K562 (cell line): ENCODE measurements at regions not wholly inside any gene's neighbourhood (a gene's known extent, or its start where the extent isn't known, plus 50 kb on each side); places are given as distances from the start of the nearest gene placed in this dataset.

Source experiments
- CTBP1 ChIP-seq: fragments of 450-650 bp; IDR thresholded peaks from 2 replicates; pipeline ENCODE4 v1.6.1; 2016; ENCODE audit warnings: borderline replicate concordance
- EP300 ChIP-seq: IDR thresholded peaks from 2 replicates; pipeline ENCODE4 v1.6.1; 2012; ENCODE audit warnings: low read length, improper control_type of control experiment
- ERF ChIP-seq: fragments of 450-650 bp; formaldehyde crosslinking; IDR thresholded peaks from 2 replicates; pipeline ENCODE4 v1.4.0; 2020; ENCODE audit warnings: mild to moderate bottlenecking, mixed read lengths
- HMGN3 ChIP-seq: IDR thresholded peaks from 2 replicates; pipeline ENCODE4 v1.6.1; 2011; ENCODE audit warnings: borderline replicate concordance, low read depth, mild to moderate bottlenecking, mixed read lengths, low read length; ENCODE audit not compliant: insufficient read length; ENCODE audit errors: extremely low read depth
- MECOM ChIP-seq: fragments of 250-450 bp; sonication (Bioruptor Pico); IDR thresholded peaks from 2 replicates; pipeline ENCODE4 v1.8.0; 2022; ENCODE audit warnings: inconsistent platforms
- TBL1XR1 ChIP-seq, 2 experiments: IDR thresholded peaks; 2 replicates each; pipeline ENCODE4 v1.6.1; 2012; ENCODE audit warnings: improper control_type of control experiment in 2 of 2, low read length in 2 of 2, mild to moderate bottlenecking in 1 of 2
- XRCC5 ChIP-seq: fragments of 200-400 bp; formaldehyde crosslinking; IDR thresholded peaks from 2 replicates; pipeline ENCODE4 v1.6.1; 2017; ENCODE audit warnings: low read depth, mild to moderate bottlenecking, low read length
- YY1 ChIP-seq, 3 experiments: IDR thresholded peaks; 2 replicates each; pipeline ENCODE4 v1.6.1; 2011; ENCODE audit warnings: low read length in 2 of 3, mild to moderate bottlenecking in 2 of 3, moderate library complexity in 2 of 3, borderline replicate concordance in 1 of 3, control low read depth in 1 of 3, low read depth in 1 of 3; ENCODE audit not compliant: insufficient read depth in 3 of 3, insufficient replicate concordance in 2 of 3, control insufficient read depth in 1 of 3, insufficient read length in 1 of 3; ENCODE audit errors: extremely low read depth in 1 of 3
- ZNF316 ChIP-seq: fragments of 450-650 bp; IDR thresholded peaks from 2 replicates; pipeline ENCODE4 v1.6.1; 2016
- TF ChIP-seq, protein P1 (sequence below), 2 experiments: IDR thresholded peaks in 1 of 2; conservative IDR thresholded peaks in 1 of 2; 2 replicates each; pipeline ENCODE4 v1.6.1; 2016; ENCODE audit warnings: low read depth in 2 of 2, mild to moderate bottlenecking in 1 of 2, missing compliant biosample characterization in 1 of 2, missing genetic modification characterization in 1 of 2, moderate library complexity in 1 of 2
- TF ChIP-seq, protein P2 (sequence below), 3 experiments: fragments of 200-800 bp in 1 of 3; fragments of 250-450 bp in 1 of 3; fragments of 450-650 bp in 1 of 3; sonication (Bioruptor Pico) in 1 of 3; sonication (Bioruptor generic) in 1 of 3; formaldehyde crosslinking in 1 of 3; IDR thresholded peaks; 2 replicates each; pipeline versions ENCODE4 v1.6.1 to v1.8.0; 2016 to 2022; ENCODE audit warnings: mild to moderate bottlenecking in 2 of 3, missing genetic modification characterization in 2 of 3, missing compliant biosample characterization in 1 of 3, moderate library complexity in 1 of 3
- TF ChIP-seq, protein P3 (sequence below): sonication (generic); formaldehyde crosslinking; IDR thresholded peaks from 2 replicates; pipeline ENCODE4 v1.8.1; 2023; ENCODE audit warnings: mild to moderate bottlenecking, missing genetic modification reagents
- TF ChIP-seq, protein P4 (sequence below): fragments of 250-450 bp; sonication (Bioruptor Pico); IDR thresholded peaks from 2 replicates; pipeline ENCODE4 v1.4.0; 2020; ENCODE audit warnings: mild to moderate bottlenecking, moderate library complexity, borderline replicate concordance

DNA sequence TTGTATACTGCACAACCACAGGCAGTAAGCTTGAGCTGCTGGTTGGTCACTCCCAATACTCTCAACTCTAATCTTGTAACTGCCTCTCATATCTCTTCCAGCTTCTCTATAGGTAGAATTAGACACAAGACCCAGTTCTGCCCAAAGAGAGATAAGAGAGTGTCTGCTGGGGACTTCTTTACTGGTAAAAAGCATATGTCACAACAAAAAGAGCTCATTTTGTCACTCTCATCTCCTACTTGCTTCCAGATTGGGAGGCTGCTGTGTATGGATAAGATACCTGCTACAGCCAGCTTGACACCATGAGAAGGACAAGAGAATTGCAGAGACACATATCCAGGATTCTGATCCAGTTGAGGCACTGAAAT, 165.2 kb downstream of the PTH2R start (continued):
- TF ChIP-seq, protein P1, sequence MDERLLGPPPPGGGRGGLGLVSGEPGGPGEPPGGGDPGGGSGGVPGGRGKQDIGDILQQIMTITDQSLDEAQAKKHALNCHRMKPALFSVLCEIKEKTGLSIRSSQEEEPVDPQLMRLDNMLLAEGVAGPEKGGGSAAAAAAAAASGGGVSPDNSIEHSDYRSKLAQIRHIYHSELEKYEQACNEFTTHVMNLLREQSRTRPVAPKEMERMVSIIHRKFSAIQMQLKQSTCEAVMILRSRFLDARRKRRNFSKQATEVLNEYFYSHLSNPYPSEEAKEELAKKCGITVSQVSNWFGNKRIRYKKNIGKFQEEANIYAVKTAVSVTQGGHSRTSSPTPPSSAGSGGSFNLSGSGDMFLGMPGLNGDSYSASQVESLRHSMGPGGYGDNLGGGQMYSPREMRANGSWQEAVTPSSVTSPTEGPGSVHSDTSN (CRISPR knock-in tag; IDR thresholded peaks at IDR 0.05; ENCODE audit: low read depth): no peak
- TF ChIP-seq, protein P1 (tag; conservative IDR thresholded peaks at IDR 0.05; ENCODE audit: low read depth): peak; percentile 69
- TF ChIP-seq, protein P2, sequence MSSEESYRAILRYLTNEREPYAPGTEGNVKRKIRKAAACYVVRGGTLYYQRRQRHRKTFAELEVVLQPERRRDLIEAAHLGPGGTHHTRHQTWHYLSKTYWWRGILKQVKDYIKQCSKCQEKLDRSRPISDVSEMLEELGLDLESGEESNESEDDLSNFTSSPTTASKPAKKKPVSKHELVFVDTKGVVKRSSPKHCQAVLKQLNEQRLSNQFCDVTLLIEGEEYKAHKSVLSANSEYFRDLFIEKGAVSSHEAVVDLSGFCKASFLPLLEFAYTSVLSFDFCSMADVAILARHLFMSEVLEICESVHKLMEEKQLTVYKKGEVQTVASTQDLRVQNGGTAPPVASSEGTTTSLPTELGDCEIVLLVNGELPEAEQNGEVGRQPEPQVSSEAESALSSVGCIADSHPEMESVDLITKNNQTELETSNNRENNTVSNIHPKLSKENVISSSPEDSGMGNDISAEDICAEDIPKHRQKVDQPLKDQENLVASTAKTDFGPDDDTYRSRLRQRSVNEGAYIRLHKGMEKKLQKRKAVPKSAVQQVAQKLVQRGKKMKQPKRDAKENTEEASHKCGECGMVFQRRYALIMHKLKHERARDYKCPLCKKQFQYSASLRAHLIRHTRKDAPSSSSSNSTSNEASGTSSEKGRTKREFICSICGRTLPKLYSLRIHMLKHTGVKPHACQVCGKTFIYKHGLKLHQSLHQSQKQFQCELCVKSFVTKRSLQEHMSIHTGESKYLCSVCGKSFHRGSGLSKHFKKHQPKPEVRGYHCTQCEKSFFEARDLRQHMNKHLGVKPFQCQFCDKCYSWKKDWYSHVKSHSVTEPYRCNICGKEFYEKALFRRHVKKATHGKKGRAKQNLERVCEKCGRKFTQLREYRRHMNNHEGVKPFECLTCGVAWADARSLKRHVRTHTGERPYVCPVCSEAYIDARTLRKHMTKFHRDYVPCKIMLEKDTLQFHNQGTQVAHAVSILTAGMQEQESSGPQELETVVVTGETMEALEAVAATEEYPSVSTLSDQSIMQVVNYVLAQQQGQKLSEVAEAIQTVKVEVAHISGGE (CRISPR knock-in tag; IDR thresholded peaks at IDR 0.05): 0 out of 6 replicates have a peak, but pooled peaks of 1 of the 3 experiments have one; percentile 41
- TF ChIP-seq XRCC5 (no peak), CTBP1 (peak; percentile 55; the same call in 1 of the 2 replicates), HMGN3 (peak; percentile 72), YY1 (IDR thresholded peaks at IDR 0.05; ENCODE audit: borderline replicate concordance in 1 of 3, control insufficient read depth in 1 of 3, extremely low read depth in 1 of 3, insufficient read depth in 3 of 3, insufficient read length in 1 of 3, insufficient replicate concordance in 2 of 3, low read depth in 1 of 3, low read length in 2 of 3) (peak in 1 of 3 experiments; percentile 35), TBL1XR1 (IDR thresholded peaks at IDR 0.05; ENCODE audit: low read length in 2 of 2) (peak; percentile 58 to 83; a peak in 2 of 4 replicates), ZNF316 (no peak), MECOM (peak; percentile 94), ERF (no peak), EP300 (peak; percentile 93)
- TF ChIP-seq, protein P3, sequence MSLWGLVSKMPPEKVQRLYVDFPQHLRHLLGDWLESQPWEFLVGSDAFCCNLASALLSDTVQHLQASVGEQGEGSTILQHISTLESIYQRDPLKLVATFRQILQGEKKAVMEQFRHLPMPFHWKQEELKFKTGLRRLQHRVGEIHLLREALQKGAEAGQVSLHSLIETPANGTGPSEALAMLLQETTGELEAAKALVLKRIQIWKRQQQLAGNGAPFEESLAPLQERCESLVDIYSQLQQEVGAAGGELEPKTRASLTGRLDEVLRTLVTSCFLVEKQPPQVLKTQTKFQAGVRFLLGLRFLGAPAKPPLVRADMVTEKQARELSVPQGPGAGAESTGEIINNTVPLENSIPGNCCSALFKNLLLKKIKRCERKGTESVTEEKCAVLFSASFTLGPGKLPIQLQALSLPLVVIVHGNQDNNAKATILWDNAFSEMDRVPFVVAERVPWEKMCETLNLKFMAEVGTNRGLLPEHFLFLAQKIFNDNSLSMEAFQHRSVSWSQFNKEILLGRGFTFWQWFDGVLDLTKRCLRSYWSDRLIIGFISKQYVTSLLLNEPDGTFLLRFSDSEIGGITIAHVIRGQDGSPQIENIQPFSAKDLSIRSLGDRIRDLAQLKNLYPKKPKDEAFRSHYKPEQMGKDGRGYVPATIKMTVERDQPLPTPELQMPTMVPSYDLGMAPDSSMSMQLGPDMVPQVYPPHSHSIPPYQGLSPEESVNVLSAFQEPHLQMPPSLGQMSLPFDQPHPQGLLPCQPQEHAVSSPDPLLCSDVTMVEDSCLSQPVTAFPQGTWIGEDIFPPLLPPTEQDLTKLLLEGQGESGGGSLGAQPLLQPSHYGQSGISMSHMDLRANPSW (CRISPR knock-in tag): no peak
- TF ChIP-seq, protein P4, sequence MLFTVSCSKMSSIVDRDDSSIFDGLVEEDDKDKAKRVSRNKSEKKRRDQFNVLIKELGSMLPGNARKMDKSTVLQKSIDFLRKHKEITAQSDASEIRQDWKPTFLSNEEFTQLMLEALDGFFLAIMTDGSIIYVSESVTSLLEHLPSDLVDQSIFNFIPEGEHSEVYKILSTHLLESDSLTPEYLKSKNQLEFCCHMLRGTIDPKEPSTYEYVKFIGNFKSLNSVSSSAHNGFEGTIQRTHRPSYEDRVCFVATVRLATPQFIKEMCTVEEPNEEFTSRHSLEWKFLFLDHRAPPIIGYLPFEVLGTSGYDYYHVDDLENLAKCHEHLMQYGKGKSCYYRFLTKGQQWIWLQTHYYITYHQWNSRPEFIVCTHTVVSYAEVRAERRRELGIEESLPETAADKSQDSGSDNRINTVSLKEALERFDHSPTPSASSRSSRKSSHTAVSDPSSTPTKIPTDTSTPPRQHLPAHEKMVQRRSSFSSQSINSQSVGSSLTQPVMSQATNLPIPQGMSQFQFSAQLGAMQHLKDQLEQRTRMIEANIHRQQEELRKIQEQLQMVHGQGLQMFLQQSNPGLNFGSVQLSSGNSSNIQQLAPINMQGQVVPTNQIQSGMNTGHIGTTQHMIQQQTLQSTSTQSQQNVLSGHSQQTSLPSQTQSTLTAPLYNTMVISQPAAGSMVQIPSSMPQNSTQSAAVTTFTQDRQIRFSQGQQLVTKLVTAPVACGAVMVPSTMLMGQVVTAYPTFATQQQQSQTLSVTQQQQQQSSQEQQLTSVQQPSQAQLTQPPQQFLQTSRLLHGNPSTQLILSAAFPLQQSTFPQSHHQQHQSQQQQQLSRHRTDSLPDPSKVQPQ: no peak
